ENCODE measurements at regions not wholly inside any gene's neighbourhood (a gene's known extent, or its start where the extent isn't known, plus 50 kb on each side); places are given as distances from the start of the nearest gene placed in this dataset.

DNA sequence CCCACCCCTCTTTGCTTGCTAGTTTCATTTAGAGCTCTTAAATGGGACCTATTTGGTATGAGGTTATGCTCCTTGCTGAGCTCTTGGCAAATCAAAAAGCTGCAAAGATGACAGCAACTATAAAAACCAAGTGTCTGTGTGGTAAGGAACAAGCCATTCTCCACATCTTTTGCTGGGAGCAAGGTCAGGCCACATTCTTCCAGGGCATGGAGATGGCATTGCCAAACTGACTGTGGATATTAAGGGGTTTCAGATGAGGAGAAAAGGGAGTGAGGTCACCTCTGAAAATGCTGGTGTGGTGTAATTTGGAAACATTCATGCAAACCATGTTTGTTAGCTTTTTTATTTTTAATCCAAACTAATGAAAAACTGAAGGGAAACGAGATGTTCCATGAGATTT lies 218.8 kb upstream of the IL12B start:
- TF ChIP-seq, protein P1, sequence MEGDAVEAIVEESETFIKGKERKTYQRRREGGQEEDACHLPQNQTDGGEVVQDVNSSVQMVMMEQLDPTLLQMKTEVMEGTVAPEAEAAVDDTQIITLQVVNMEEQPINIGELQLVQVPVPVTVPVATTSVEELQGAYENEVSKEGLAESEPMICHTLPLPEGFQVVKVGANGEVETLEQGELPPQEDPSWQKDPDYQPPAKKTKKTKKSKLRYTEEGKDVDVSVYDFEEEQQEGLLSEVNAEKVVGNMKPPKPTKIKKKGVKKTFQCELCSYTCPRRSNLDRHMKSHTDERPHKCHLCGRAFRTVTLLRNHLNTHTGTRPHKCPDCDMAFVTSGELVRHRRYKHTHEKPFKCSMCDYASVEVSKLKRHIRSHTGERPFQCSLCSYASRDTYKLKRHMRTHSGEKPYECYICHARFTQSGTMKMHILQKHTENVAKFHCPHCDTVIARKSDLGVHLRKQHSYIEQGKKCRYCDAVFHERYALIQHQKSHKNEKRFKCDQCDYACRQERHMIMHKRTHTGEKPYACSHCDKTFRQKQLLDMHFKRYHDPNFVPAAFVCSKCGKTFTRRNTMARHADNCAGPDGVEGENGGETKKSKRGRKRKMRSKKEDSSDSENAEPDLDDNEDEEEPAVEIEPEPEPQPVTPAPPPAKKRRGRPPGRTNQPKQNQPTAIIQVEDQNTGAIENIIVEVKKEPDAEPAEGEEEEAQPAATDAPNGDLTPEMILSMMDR (IDR thresholded peaks at IDR 0.05; ENCODE audit: low read length, missing control alignments): no peak
- DNase-seq (ENCODE audit: low read depth): no peak
- no peak overlapping the region for H3K4me3 ChIP-seq (replicated peaks; ENCODE audit: low read depth, low read length)

DNA sequence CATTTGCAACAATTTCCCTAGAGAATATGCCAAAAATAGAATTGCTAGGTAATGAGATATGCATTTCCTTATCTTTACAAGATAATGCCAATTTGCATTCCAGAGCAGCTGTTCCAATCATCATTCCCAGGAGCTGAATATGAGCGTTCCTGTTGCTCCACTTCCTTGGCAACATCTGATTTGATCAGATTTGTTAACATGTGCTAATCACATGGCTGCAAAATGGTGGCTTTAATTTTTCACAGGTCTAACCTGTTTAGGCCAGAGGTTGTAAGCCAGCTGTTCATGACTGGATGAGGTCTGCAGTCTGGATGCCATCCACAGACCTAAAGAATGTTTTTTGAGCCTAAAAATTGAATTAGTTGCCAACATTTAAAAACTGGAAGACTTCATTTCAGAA lies 220.7 kb upstream of the IL12B start:
- H3K4me3 ChIP-seq (replicated peaks; ENCODE audit: low read depth, low read length): no peak overlapping the region
- DNase-seq (ENCODE audit: low read depth): no peak
- TF ChIP-seq, protein P1 (IDR thresholded peaks at IDR 0.05; ENCODE audit: low read length, missing control alignments): no peak

GRCh38 chr5:159552751-159553150 lies 222.5 kb upstream of the IL12B start:
- no peak overlapping the region for H3K4me3 ChIP-seq (replicated peaks; ENCODE audit: low read depth, low read length)
- no peak for DNase-seq (ENCODE audit: low read depth)
- TF ChIP-seq, protein P1 (IDR thresholded peaks at IDR 0.05; ENCODE audit: low read length, missing control alignments): no peak

DNA sequence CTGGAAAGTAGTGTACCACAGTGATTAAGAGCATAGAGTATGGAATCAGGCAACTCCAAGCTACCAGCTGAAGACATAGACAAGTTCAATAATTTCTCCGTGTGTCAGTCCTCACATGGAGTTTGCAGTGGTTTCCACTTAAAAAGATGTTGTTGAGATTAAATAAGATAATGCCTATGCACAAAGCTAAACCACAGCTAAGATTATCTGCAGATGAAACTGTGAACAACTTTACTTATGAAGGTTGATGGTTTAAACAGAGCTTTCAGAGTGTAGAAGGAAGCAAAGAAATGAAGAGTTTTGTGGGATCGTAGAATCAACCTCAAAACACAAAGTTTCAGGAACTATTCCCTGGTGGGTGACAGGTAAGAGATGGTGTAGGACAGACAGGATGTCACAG lies 223.5 kb upstream of the IL12B start:
- H3K4me3 ChIP-seq (replicated peaks; ENCODE audit: low read depth, low read length): no peak overlapping the region
- no peak for DNase-seq (ENCODE audit: low read depth)
- TF ChIP-seq, protein P1 (IDR thresholded peaks at IDR 0.05; ENCODE audit: low read length, missing control alignments): no peak

DNA sequence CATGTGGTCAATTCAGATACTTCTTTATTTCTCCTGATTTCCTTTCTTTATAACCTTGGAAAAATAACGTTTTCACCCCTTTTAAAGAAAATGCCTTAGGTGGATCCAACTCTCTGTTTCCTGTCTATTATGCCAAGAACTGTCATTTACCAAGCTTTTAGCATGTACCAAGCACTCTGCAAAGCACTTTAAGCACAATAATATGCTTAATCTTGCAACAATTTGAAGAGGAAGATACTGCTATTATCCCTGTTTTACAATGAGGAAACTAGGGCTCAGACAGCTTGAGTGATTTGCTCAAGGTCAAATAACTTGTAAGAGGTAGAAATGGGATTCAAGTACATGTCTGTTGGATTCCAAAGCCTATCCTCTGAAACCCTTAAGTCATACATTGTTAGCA lies 224.8 kb upstream of the IL12B start:
- no peak overlapping the region for H3K4me3 ChIP-seq (replicated peaks; ENCODE audit: low read depth, low read length)
- TF ChIP-seq, protein P1 (IDR thresholded peaks at IDR 0.05; ENCODE audit: low read length, missing control alignments): no peak
- no peak for DNase-seq (ENCODE audit: low read depth)

GRCh38 chr5:159559337-159559736 lies 229.1 kb upstream of the IL12B start:
- TF ChIP-seq, protein P1 (IDR thresholded peaks at IDR 0.05; ENCODE audit: low read length, missing control alignments): no peak
- H3K4me3 ChIP-seq (replicated peaks; ENCODE audit: low read depth, low read length): no peak overlapping the region
- no peak for DNase-seq (ENCODE audit: low read depth)

- DNase-seq (ENCODE audit: low read depth): no peak
- H3K4me3 ChIP-seq (replicated peaks; ENCODE audit: low read depth, low read length): no peak overlapping the region
- TF ChIP-seq, protein P1 (IDR thresholded peaks at IDR 0.05; ENCODE audit: low read length, missing control alignments): no peak
Measured at GRCh38 chr5:159560088-159560487, 229.8 kb upstream of the IL12B start.
